Skeletal muscle tissue (tissue), 3 donors: ENCODE measurements at regions not wholly inside any gene's neighbourhood (a gene's known extent, or its start where the extent isn't known, plus 50 kb on each side); places are given as distances from the start of the nearest gene placed in this dataset.
A peak's percentile ranks its signal among the peaks of the same experiment; 100 is the strongest.

ENCODE experiments used
- H3K27ac ChIP-seq: one replicate; pipeline ENCODE4 v1.7.0; 2013; ENCODE audit warnings: mild to moderate bottlenecking, low read depth, low read length, inconsistent platforms
- H3K27me3 ChIP-seq, 3 donors: one replicate each; pipeline ENCODE4 v1.7.0; 2013; ENCODE audit warnings: low read length in 3 of 3; ENCODE audit not compliant: control insufficient read depth in 3 of 3, insufficient read depth in 3 of 3
- H3K36me3 ChIP-seq, 3 donors: one replicate each; pipeline ENCODE4 v1.7.0; 2013; ENCODE audit warnings: low read length in 3 of 3; ENCODE audit not compliant: control insufficient read depth in 3 of 3, insufficient read depth in 3 of 3
- H3K4me1 ChIP-seq, 3 donors: one replicate each; pipeline ENCODE4 v1.7.0; 2013; ENCODE audit warnings: low read length in 3 of 3, mild to moderate bottlenecking in 3 of 3; ENCODE audit not compliant: control insufficient read depth in 3 of 3, insufficient read depth in 3 of 3
- H3K4me3 ChIP-seq, 3 donors: one replicate each; pipeline ENCODE4 v1.7.0; 2013; ENCODE audit warnings: low read length in 3 of 3
- H3K9ac ChIP-seq, 3 donors: one replicate each; pipeline ENCODE4 v1.7.0; 2013; ENCODE audit warnings: low read length in 3 of 3, mild to moderate bottlenecking in 3 of 3, moderate library complexity in 2 of 3, low read depth in 1 of 3
- H3K9me3 ChIP-seq, 3 donors: one replicate each; pipeline ENCODE4 v1.7.0; 2013; ENCODE audit warnings: low read length in 3 of 3; ENCODE audit not compliant: control insufficient read depth in 3 of 3
- donor health status: Osteomylitis.

- Histone ChIP-seq H3K27ac (peak overlapping the region; percentile 33), H3K9ac (no peak overlapping the region)
Observed at GRCh38 chr2:234378440-234378839, 118.4 kb downstream of the ARL4C start.

GRCh38 chr2:234377761-234378391 lies 119.0 kb downstream of the ARL4C start:
- Histone ChIP-seq H3K4me3 (no peak overlapping the region), H3K27me3 (no peaks in the 10 kb centered on the region), H3K27ac (peak overlapping the region; percentile 33), H3K36me3 (no peaks in the 10 kb centered on the region), H3K9me3 (no peaks in the 10 kb centered on the region), H3K9ac (no peak overlapping the region), H3K4me1 (peaks cover 0 to 5% (median 0%) of the 10 kb centered on the region in 3 donors)

More at GRCh38 chr2:234378440-234378839, 118.4 kb downstream of the ARL4C start:
- no peaks in the 10 kb centered on the region for H3K36me3 ChIP-seq
- no peaks in the 10 kb centered on the region for H3K9me3 ChIP-seq
- no peak overlapping the region for H3K4me3 ChIP-seq
- H3K4me1 ChIP-seq = peaks cover 0 to 5% (median 0%) of the 10 kb centered on the region in 3 donors
- H3K27me3 ChIP-seq = no peaks in the 10 kb centered on the region

GRCh38 chr2:234376229-234376628 lies 120.7 kb downstream of the ARL4C start:
- no peak overlapping the region for H3K9ac ChIP-seq
- H3K4me3 ChIP-seq = no peak overlapping the region
- no peaks in the 10 kb centered on the region for H3K9me3 ChIP-seq
- peaks cover 0 to 5% (median 0%) of the 10 kb centered on the region in 3 donors for H3K4me1 ChIP-seq
- H3K27ac ChIP-seq = no peak overlapping the region
- H3K36me3 ChIP-seq = no peaks in the 10 kb centered on the region
- no peaks in the 10 kb centered on the region for H3K27me3 ChIP-seq

GRCh38 chr2:234375176-234375880 lies 121.6 kb downstream of the ARL4C start:
- Histone ChIP-seq H3K27me3 (no peaks in the 10 kb centered on the region), H3K36me3 (no peaks in the 10 kb centered on the region)

GRCh38 chr2:234374736-234375135 lies 122.1 kb downstream of the ARL4C start:
- no peak overlapping the region for H3K4me3 ChIP-seq
- peaks cover 0 to 5% (median 0%) of the 10 kb centered on the region in 3 donors for H3K4me1 ChIP-seq
- H3K9me3 ChIP-seq = no peaks in the 10 kb centered on the region
- H3K27me3 ChIP-seq = no peaks in the 10 kb centered on the region
- no peak overlapping the region for H3K27ac ChIP-seq
- H3K36me3 ChIP-seq = no peaks in the 10 kb centered on the region
- no peak overlapping the region for H3K9ac ChIP-seq

More at GRCh38 chr2:234375176-234375880, 121.6 kb downstream of the ARL4C start:
- Histone ChIP-seq H3K4me1 (peaks cover 0 to 5% (median 0%) of the 10 kb centered on the region in 3 donors), H3K9ac (no peak overlapping the region), H3K4me3 (no peak overlapping the region), H3K27ac (no peak overlapping the region), H3K9me3 (no peaks in the 10 kb centered on the region)

GRCh38 chr2:234374150-234374508 lies 122.8 kb downstream of the ARL4C start:
- Histone ChIP-seq H3K27me3 (no peaks in the 10 kb centered on the region), H3K9ac (no peak overlapping the region), H3K4me1 (peaks cover 0 to 5% (median 0%) of the 10 kb centered on the region in 3 donors)

GRCh38 chr2:234373481-234374149 lies 123.3 kb downstream of the ARL4C start:
- no peak overlapping the region for H3K9ac ChIP-seq
- no peak overlapping the region for H3K4me3 ChIP-seq

More at GRCh38 chr2:234374150-234374508, 122.8 kb downstream of the ARL4C start:
- H3K36me3 ChIP-seq = no peaks in the 10 kb centered on the region
- H3K4me3 ChIP-seq = no peak overlapping the region
- no peaks in the 10 kb centered on the region for H3K9me3 ChIP-seq
- H3K27ac ChIP-seq = no peak overlapping the region

GRCh38 chr2:234373060-234373459 lies 123.8 kb downstream of the ARL4C start:
- Histone ChIP-seq H3K4me3 (no peak overlapping the region), H3K36me3 (no peaks in the 10 kb centered on the region), H3K27ac (no peak overlapping the region), H3K27me3 (no peaks in the 10 kb centered on the region), H3K9ac (no peak overlapping the region), H3K9me3 (no peaks in the 10 kb centered on the region), H3K4me1 (peaks cover 2 to 6% (median 2%) of the 10 kb centered on the region in 3 donors)

More at GRCh38 chr2:234373481-234374149, 123.3 kb downstream of the ARL4C start:
- H3K9me3 ChIP-seq = no peaks in the 10 kb centered on the region
- H3K27me3 ChIP-seq = no peaks in the 10 kb centered on the region
- H3K27ac ChIP-seq = no peak overlapping the region
- H3K36me3 ChIP-seq = no peaks in the 10 kb centered on the region
- peaks cover 0 to 5% (median 1%) of the 10 kb centered on the region in 3 donors for H3K4me1 ChIP-seq

GRCh38 chr2:234372506-234372905 lies 124.4 kb downstream of the ARL4C start:
- H3K27ac ChIP-seq = no peak overlapping the region
- H3K9me3 ChIP-seq = no peaks in the 10 kb centered on the region
- H3K4me1 ChIP-seq = peaks cover 2 to 9% (median 5%) of the 10 kb centered on the region in 3 donors

GRCh38 chr2:234368861-234369261 lies 128.0 kb downstream of the ARL4C start:
- H3K27me3 ChIP-seq = no peaks in the 10 kb centered on the region
- H3K9me3 ChIP-seq = no peaks in the 10 kb centered on the region
- H3K4me1 ChIP-seq = peaks cover 2 to 10% (median 5%) of the 10 kb centered on the region in 3 donors
- no peak overlapping the region for H3K4me3 ChIP-seq
- H3K36me3 ChIP-seq = no peaks in the 10 kb centered on the region
- H3K9ac ChIP-seq = no peak overlapping the region
- no peak overlapping the region for H3K27ac ChIP-seq

More at GRCh38 chr2:234372506-234372905, 124.4 kb downstream of the ARL4C start:
- Histone ChIP-seq H3K36me3 (no peaks in the 10 kb centered on the region), H3K9ac (no peak overlapping the region), H3K27me3 (no peaks in the 10 kb centered on the region), H3K4me3 (no peak overlapping the region)
